ENCODE measurements at regions not wholly inside any gene's neighbourhood (a gene's known extent, or its start where the extent isn't known, plus 50 kb on each side); places are given as distances from the start of the nearest gene placed in this dataset.

DNA sequence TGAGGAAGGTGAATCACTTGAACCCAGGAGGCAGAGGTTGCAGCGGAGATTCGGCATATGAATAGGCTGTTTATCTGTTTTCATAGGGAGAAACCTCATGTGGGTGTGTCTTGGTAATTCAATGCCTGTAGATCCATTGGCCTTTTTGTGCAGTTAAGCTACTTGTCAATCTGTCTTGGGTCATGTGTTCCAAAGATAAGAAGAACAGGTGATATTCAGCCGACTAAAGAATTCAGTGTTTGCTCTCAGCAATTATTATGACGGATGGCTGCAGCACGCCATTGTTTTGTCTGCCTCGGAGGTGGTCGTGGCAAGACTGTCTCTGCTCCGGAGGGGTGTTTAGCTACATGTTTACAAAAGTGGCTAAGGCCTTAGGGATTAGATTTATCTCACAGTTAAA is 573.0 kb upstream of the PCDH9 start:
- DNase-seq (ENCODE audit: low spot score): no peak
- TF ChIP-seq, protein P1, sequence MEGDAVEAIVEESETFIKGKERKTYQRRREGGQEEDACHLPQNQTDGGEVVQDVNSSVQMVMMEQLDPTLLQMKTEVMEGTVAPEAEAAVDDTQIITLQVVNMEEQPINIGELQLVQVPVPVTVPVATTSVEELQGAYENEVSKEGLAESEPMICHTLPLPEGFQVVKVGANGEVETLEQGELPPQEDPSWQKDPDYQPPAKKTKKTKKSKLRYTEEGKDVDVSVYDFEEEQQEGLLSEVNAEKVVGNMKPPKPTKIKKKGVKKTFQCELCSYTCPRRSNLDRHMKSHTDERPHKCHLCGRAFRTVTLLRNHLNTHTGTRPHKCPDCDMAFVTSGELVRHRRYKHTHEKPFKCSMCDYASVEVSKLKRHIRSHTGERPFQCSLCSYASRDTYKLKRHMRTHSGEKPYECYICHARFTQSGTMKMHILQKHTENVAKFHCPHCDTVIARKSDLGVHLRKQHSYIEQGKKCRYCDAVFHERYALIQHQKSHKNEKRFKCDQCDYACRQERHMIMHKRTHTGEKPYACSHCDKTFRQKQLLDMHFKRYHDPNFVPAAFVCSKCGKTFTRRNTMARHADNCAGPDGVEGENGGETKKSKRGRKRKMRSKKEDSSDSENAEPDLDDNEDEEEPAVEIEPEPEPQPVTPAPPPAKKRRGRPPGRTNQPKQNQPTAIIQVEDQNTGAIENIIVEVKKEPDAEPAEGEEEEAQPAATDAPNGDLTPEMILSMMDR (IDR thresholded peaks at IDR 0.05; ENCODE audit: low read depth, low read length, missing input control): no peak
- no peak for TF ChIP-seq GABPA (IDR thresholded peaks at IDR 0.05 in 1 of 2, conservative IDR thresholded peaks at IDR 0.05 in 1 of 2)
- TF ChIP-seq RXRA (IDR thresholded peaks at IDR 0.05): no peak
- TF ChIP-seq, protein P2, sequence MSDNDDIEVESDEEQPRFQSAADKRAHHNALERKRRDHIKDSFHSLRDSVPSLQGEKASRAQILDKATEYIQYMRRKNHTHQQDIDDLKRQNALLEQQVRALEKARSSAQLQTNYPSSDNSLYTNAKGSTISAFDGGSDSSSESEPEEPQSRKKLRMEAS (IDR thresholded peaks at IDR 0.05): no peak
- TF ChIP-seq, protein P3, sequence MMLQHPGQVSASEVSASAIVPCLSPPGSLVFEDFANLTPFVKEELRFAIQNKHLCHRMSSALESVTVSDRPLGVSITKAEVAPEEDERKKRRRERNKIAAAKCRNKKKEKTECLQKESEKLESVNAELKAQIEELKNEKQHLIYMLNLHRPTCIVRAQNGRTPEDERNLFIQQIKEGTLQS (IDR thresholded peaks at IDR 0.05): no peak
- no peak for TF ChIP-seq TAF1 (conservative IDR thresholded peaks at IDR 0.05)
- TF ChIP-seq EGR1 (IDR thresholded peaks at IDR 0.05; ENCODE audit: low read depth in 2 of 2): no peak
- TF ChIP-seq JUND (IDR thresholded peaks at IDR 0.05): no peak
- TF ChIP-seq HNF4G (IDR thresholded peaks at IDR 0.05): no peak
- TF ChIP-seq, protein P4, sequence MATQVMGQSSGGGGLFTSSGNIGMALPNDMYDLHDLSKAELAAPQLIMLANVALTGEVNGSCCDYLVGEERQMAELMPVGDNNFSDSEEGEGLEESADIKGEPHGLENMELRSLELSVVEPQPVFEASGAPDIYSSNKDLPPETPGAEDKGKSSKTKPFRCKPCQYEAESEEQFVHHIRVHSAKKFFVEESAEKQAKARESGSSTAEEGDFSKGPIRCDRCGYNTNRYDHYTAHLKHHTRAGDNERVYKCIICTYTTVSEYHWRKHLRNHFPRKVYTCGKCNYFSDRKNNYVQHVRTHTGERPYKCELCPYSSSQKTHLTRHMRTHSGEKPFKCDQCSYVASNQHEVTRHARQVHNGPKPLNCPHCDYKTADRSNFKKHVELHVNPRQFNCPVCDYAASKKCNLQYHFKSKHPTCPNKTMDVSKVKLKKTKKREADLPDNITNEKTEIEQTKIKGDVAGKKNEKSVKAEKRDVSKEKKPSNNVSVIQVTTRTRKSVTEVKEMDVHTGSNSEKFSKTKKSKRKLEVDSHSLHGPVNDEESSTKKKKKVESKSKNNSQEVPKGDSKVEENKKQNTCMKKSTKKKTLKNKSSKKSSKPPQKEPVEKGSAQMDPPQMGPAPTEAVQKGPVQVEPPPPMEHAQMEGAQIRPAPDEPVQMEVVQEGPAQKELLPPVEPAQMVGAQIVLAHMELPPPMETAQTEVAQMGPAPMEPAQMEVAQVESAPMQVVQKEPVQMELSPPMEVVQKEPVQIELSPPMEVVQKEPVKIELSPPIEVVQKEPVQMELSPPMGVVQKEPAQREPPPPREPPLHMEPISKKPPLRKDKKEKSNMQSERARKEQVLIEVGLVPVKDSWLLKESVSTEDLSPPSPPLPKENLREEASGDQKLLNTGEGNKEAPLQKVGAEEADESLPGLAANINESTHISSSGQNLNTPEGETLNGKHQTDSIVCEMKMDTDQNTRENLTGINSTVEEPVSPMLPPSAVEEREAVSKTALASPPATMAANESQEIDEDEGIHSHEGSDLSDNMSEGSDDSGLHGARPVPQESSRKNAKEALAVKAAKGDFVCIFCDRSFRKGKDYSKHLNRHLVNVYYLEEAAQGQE (IDR thresholded peaks at IDR 0.05): no peak
- TF ChIP-seq, protein P5, sequence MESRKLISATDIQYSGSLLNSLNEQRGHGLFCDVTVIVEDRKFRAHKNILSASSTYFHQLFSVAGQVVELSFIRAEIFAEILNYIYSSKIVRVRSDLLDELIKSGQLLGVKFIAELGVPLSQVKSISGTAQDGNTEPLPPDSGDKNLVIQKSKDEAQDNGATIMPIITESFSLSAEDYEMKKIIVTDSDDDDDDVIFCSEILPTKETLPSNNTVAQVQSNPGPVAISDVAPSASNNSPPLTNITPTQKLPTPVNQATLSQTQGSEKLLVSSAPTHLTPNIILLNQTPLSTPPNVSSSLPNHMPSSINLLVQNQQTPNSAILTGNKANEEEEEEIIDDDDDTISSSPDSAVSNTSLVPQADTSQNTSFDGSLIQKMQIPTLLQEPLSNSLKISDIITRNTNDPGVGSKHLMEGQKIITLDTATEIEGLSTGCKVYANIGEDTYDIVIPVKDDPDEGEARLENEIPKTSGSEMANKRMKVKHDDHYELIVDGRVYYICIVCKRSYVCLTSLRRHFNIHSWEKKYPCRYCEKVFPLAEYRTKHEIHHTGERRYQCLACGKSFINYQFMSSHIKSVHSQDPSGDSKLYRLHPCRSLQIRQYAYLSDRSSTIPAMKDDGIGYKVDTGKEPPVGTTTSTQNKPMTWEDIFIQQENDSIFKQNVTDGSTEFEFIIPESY (IDR thresholded peaks at IDR 0.05): no peak
- no peak for TF ChIP-seq NR2F2 (IDR thresholded peaks at IDR 0.05)
- no peak for TF ChIP-seq RAD21 (IDR thresholded peaks at IDR 0.05)
- no peak for TF ChIP-seq YY1 (IDR thresholded peaks at IDR 0.05)
- TF ChIP-seq HNF4A (conservative IDR thresholded peaks at IDR 0.05): no peak
- TF ChIP-seq FOXA2 (IDR thresholded peaks at IDR 0.05): no peak
- no peak for TF ChIP-seq SP1 (IDR thresholded peaks at IDR 0.05)
- H3K27ac ChIP-seq (ENCODE audit: low read depth in 1 of 2, low read length in 2 of 2): no peak overlapping the region
- no peak overlapping the region for H3K9ac ChIP-seq (ENCODE audit: low read depth in 1 of 2, low read length in 2 of 2)
- H3K9me3 ChIP-seq (ENCODE audit: control insufficient read depth in 4 of 4, low read length in 3 of 4): peaks cover 0 to 1% (median 0%) of the 10 kb centered on the region in 4 donors
- 52% methylated on average over 8 of the region's 8 CpGs for WGBS
- no peaks in the 10 kb centered on the region for H3K36me3 ChIP-seq (ENCODE audit: control insufficient read depth in 4 of 4, insufficient read depth in 3 of 4, low read depth in 1 of 4, low read length in 3 of 4)
- no peaks in the 10 kb centered on the region for H3K4me1 ChIP-seq (ENCODE audit: control insufficient read depth in 4 of 4, insufficient read depth in 4 of 4, low read length in 3 of 4)
- H3K4me3 ChIP-seq (ENCODE audit: low read depth in 1 of 3, low read length in 3 of 3): no peak overlapping the region
- no peaks in the 10 kb centered on the region for H3K27me3 ChIP-seq (ENCODE audit: control insufficient read depth in 4 of 4, insufficient read depth in 4 of 4, low read length in 3 of 4)
